ENCODE measurements at regions not wholly inside any gene's neighbourhood (a gene's known extent, or its start where the extent isn't known, plus 50 kb on each side); places are given as distances from the start of the nearest gene placed in this dataset.

- no peak for TF ChIP-seq CTCF (IDR thresholded peaks at IDR 0.05; ENCODE audit: extremely low read depth in 1 of 2, insufficient read depth in 1 of 2, low read depth in 1 of 2, low read length in 2 of 2)
- TF ChIP-seq GATA2 (IDR thresholded peaks at IDR 0.05; ENCODE audit: insufficient read depth, insufficient read length, low read depth, low read length), result no peak
- TF ChIP-seq MAX (IDR thresholded peaks at IDR 0.05; ENCODE audit: insufficient read depth, insufficient read length), result no peak
- no peak for TF ChIP-seq EZH2 (IDR thresholded peaks at IDR 0.05; ENCODE audit: borderline replicate concordance, low read depth, low read length, severe bottlenecking)
- TF ChIP-seq POLR2AphosphoS5 (IDR thresholded peaks at IDR 0.05; ENCODE audit: insufficient read depth, low read depth, low read length), result no peak
- no peak for TF ChIP-seq POLR2A (IDR thresholded peaks at IDR 0.05; ENCODE audit: low read depth, low read length)
- TF ChIP-seq MYC (IDR thresholded peaks at IDR 0.05; ENCODE audit: low read depth, low read length), result no peak
Observed at GRCh38 chr2:120802867-120803484, 67.3 kb downstream of the GLI2 start.
